ENCODE measurements at regions not wholly inside any gene's neighbourhood (a gene's known extent, or its start where the extent isn't known, plus 50 kb on each side); places are given as distances from the start of the nearest gene placed in this dataset.

DNA sequence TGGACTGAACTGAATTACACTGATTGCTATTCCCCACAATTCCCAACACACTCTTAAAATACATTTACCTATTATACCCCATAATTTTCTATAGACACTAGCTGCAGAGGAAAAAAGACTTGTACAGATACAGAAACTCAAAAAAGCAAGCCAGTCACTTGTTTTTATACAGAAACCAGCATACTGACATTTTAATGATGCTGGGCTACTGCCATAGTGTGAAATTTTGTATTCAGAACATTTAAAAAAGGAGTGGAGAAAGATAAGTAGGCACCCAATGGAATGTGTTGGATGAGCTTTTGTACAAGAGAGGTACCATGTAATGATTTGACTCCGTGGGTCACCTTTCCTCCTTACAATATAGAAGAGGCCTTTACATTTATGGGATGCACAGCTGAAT lies 740.1 kb downstream of the PLCL1 start:
- TF ChIP-seq CTCF (IDR thresholded peaks at IDR 0.05) = no peak
- no peak for TF ChIP-seq POLR2A (IDR thresholded peaks at IDR 0.05)

All from sigmoid colon (tissue), 3 donors.